Right atrium auricular region (tissue), 2 donors: ENCODE measurements at regions not wholly inside any gene's neighbourhood (a gene's known extent, or its start where the extent isn't known, plus 50 kb on each side); places are given as distances from the start of the nearest gene placed in this dataset.
A peak's percentile ranks its signal among the peaks of the same experiment; 100 is the strongest.

Experiments
- DNase-seq: peaks from one replicate; pipeline ENCODE4 v3.0.0-alpha.2; 2019; ENCODE audit warnings: low spot score
- H3K27ac ChIP-seq, 2 donors: fragments of 200-600 bp; sonication (generic); 1 replicate in 1 of 2; 2 replicates in 1 of 2; pipeline ENCODE4 v1.5.1; 2016 to 2019
- H3K27me3 ChIP-seq, 2 donors: fragments of 200-600 bp; sonication (generic); one replicate each; pipeline versions ENCODE4 v1.5.1 to v1.6.0; 2017 to 2019
- H3K36me3 ChIP-seq: fragments of 200-600 bp; sonication (generic); one replicate; pipeline ENCODE4 v1.5.1; 2016
- H3K4me1 ChIP-seq, 2 donors: fragments of 200-600 bp; sonication (generic); one replicate each; pipeline versions ENCODE4 v1.5.1 to v1.6.0; 2017 to 2019
- H3K4me3 ChIP-seq, 2 donors: fragments of 200-600 bp; sonication (generic); 1 replicate in 1 of 2; 2 replicates in 1 of 2; pipeline ENCODE4 v1.5.1; 2017 to 2019; ENCODE audit warnings: mild to moderate bottlenecking in 1 of 2, moderate library complexity in 1 of 2
- H3K9me3 ChIP-seq, 2 donors: fragments of 200-600 bp; sonication (generic); one replicate each; pipeline ENCODE4 v1.5.1; 2019
- TF ChIP-seq, protein P1 (sequence below), 2 donors: fragments of 200-600 bp; sonication (generic); IDR thresholded peaks; one replicate each; pipeline ENCODE4 v1.5.1; 2019; ENCODE audit warnings: antibody characterized with exemption in 2 of 2

- H3K4me1 ChIP-seq: no peaks in the 10 kb centered on the region
- TF ChIP-seq, protein P1, sequence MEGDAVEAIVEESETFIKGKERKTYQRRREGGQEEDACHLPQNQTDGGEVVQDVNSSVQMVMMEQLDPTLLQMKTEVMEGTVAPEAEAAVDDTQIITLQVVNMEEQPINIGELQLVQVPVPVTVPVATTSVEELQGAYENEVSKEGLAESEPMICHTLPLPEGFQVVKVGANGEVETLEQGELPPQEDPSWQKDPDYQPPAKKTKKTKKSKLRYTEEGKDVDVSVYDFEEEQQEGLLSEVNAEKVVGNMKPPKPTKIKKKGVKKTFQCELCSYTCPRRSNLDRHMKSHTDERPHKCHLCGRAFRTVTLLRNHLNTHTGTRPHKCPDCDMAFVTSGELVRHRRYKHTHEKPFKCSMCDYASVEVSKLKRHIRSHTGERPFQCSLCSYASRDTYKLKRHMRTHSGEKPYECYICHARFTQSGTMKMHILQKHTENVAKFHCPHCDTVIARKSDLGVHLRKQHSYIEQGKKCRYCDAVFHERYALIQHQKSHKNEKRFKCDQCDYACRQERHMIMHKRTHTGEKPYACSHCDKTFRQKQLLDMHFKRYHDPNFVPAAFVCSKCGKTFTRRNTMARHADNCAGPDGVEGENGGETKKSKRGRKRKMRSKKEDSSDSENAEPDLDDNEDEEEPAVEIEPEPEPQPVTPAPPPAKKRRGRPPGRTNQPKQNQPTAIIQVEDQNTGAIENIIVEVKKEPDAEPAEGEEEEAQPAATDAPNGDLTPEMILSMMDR (IDR thresholded peaks at IDR 0.05): no peak
- no peak overlapping the region for H3K4me3 ChIP-seq
- H3K27ac ChIP-seq: no peak overlapping the region
- no peaks in the 10 kb centered on the region for H3K9me3 ChIP-seq
- no peaks in the 10 kb centered on the region for H3K27me3 ChIP-seq
- DNase-seq: peak; percentile 4
- H3K36me3 ChIP-seq: no peaks in the 10 kb centered on the region
Measured at GRCh38 chr6:168159506-168159905, 80.5 kb upstream of the FRMD1 start.

GRCh38 chr6:168158980-168159349 is 80.0 kb upstream of the FRMD1 start:
- H3K9me3 ChIP-seq: no peaks in the 10 kb centered on the region
- DNase-seq: peak; percentile 28
- TF ChIP-seq, protein P1 (IDR thresholded peaks at IDR 0.05): no peak
- H3K27ac ChIP-seq: no peak overlapping the region
- no peak overlapping the region for H3K4me3 ChIP-seq
- H3K4me1 ChIP-seq: no peaks in the 10 kb centered on the region
- H3K36me3 ChIP-seq: no peaks in the 10 kb centered on the region
- H3K27me3 ChIP-seq: no peaks in the 10 kb centered on the region

DNA sequence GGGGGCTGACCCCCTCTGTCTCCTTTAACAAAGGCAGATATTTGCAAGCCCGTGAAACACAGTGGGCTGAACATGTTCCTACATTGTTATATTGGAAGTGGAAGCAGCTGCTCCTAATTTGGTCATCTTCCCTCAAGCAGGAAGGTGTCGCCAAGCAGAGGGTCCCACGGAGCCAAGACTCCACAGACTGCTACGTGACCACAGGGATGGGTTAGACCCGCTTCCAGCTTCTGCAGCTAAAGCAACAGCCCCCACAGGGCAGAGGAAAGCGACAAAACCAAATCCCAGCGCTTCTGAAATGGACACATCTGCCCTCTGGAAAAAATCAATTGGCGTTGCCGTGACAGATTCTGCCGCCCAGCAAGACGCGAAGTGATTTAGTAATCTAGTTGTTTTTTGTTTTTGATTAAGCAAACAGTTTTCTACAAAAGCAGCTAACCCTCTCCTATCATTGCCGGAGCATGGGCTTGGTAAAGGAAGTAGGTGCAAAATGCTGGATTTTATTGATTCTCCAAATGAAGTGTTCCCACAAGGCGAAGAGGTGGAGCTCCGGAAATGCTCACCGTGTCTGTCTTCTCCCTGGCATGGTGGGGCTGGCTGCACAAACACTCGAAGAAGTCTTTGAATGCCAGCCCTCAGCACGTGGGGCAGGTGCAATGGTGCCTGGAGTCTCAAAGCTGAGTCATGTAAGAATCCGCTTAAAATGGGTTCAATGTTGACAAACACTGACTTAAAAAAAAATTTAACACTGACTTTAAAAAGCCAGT is 79.4 kb upstream of the FRMD1 start:
- Histone ChIP-seq H3K4me3 (no peak overlapping the region), H3K27me3 (no peaks in the 10 kb centered on the region)

DNA sequence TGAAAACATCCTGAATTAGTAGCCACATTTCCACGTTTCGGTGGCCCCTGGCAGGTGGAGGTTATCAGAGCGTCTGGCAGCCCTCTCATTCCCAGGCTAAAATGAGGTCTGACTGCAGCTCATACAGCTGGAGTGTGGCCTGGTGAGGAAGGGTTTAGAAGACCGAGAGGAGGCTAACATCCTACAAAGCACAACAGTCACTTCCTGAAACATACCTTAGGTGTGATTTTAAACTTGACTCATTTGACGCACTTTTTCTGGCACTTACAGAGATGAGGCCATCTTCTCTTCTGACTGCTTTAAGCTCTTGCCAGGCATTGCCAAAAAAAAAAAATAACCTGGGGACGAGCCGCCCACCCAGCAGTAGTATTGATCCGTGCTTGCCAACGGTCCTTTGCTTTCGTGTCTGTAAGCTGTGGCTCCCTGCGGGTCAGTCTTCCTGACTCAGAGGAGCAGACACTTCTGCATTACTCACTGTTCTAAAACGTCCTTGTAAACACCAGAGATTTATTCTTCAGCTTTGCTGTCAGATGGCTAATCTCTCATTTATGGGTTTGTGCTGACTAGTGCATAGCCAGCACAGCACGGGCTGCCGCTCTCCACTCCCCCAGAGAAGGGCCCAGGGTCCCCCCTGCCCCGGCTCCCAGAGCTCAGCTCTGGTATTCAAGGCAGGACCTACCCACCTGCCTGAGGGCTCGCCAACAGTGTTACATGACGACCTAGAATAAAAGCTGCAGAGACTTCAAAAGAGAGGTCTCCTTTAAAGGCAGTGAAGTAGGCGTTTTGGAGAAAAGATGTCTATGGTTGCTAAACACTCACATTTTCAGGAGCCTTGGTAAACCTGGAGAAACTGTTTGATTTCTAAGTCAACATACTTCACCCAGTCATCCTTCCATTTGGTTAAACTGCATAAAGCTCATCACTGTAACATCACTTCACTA is 78.5 kb upstream of the FRMD1 start:
- Histone ChIP-seq H3K4me3 (no peak overlapping the region), H3K4me1 (no peaks in the 10 kb centered on the region), H3K27ac (no peak overlapping the region), H3K9me3 (no peaks in the 10 kb centered on the region), H3K36me3 (no peaks in the 10 kb centered on the region), H3K27me3 (no peaks in the 10 kb centered on the region)
- TF ChIP-seq, protein P1 (IDR thresholded peaks at IDR 0.05): no peak
- DNase-seq: peak; percentile 55

More for the DNA sequence above, 79.4 kb upstream of the FRMD1 start:
- DNase-seq: peak; percentile 57
- TF ChIP-seq, protein P1 (IDR thresholded peaks at IDR 0.05): no peak
- Histone ChIP-seq H3K27ac (no peak overlapping the region), H3K4me1 (no peaks in the 10 kb centered on the region), H3K9me3 (no peaks in the 10 kb centered on the region), H3K36me3 (no peaks in the 10 kb centered on the region)

DNA sequence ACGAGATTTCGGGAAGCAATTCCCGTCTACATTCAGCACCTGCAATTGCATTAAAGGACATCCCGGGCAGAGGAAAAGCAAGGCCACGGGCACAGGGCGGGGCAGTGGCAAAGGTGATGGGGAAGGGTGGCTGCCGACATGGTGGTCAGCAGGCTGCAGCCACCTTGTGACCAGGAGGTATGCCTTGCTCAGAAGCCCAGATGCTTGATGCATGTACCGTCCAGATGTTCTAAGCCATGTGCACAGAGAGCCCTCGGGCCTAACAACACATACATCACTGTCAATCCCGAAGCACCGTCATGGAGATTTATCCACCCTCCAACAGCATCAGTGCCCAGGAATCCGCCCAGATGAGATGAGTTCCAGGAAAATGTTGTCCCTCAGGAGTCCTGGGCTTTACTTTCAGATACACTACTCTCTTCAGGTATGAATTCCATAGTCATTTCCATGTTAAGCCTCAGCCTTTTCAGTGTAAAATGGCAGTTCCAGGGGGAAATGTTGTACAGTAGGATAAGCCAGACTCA is 77.8 kb upstream of the FRMD1 start:
- DNase-seq: peak; percentile 11
- no peak overlapping the region for H3K27ac ChIP-seq
- H3K36me3 ChIP-seq: no peaks in the 10 kb centered on the region
- H3K4me1 ChIP-seq: no peaks in the 10 kb centered on the region
- no peaks in the 10 kb centered on the region for H3K27me3 ChIP-seq
- TF ChIP-seq, protein P1 (IDR thresholded peaks at IDR 0.05): no peak
- H3K9me3 ChIP-seq: no peaks in the 10 kb centered on the region
- no peak overlapping the region for H3K4me3 ChIP-seq
